PFSK-1 (cell line): ENCODE measurements at regions not wholly inside any gene's neighbourhood (a gene's known extent, or its start where the extent isn't known, plus 50 kb on each side); places are given as distances from the start of the nearest gene placed in this dataset.

Experiments used
- POLR2AphosphoS5 ChIP-seq: IDR thresholded peaks from 2 replicates; pipeline ENCODE4 v1.6.1; 2012; ENCODE audit warnings: low read depth, mild to moderate bottlenecking, control low read depth, low read length, moderate library complexity
- TAF1 ChIP-seq: IDR thresholded peaks from 2 replicates; pipeline ENCODE4 v1.6.1; 2012; ENCODE audit warnings: low read length, control low read depth, borderline replicate concordance; ENCODE audit not compliant: insufficient read depth
- TF ChIP-seq, protein P1 (sequence below), 2 experiments: IDR thresholded peaks; 2 replicates each; pipeline versions ENCODE4 v1.6.1 to v1.8.0; 2011 to 2012; ENCODE audit warnings: low read depth in 2 of 2, low read length in 2 of 2, control low read depth in 1 of 2, inconsistent platforms in 1 of 2, mild to moderate bottlenecking in 1 of 2, moderate library complexity in 1 of 2; ENCODE audit not compliant: insufficient read depth in 1 of 2

DNA sequence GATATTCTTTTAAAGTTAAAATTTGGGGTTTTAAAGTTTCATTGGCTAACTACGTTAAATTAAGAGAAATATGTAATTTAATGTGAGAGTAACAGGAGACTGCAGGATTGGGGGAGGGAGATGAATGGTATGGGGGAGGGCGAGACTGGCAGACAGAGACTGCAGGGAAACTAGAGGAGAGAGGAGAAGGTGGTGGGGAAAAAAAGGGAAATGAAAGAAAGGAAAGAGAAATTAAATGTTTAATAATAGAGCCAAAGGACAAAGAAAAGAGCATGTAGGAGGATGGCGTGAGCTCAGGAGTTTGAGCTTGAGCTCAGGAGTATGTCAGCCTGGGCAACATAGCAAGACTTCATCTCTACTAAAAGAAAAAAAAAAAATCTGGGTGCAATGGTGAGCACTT is 115.9 kb downstream of the RFC3 start:
- TF ChIP-seq POLR2AphosphoS5 (no peak), TAF1 (no peak)
- TF ChIP-seq, protein P1, sequence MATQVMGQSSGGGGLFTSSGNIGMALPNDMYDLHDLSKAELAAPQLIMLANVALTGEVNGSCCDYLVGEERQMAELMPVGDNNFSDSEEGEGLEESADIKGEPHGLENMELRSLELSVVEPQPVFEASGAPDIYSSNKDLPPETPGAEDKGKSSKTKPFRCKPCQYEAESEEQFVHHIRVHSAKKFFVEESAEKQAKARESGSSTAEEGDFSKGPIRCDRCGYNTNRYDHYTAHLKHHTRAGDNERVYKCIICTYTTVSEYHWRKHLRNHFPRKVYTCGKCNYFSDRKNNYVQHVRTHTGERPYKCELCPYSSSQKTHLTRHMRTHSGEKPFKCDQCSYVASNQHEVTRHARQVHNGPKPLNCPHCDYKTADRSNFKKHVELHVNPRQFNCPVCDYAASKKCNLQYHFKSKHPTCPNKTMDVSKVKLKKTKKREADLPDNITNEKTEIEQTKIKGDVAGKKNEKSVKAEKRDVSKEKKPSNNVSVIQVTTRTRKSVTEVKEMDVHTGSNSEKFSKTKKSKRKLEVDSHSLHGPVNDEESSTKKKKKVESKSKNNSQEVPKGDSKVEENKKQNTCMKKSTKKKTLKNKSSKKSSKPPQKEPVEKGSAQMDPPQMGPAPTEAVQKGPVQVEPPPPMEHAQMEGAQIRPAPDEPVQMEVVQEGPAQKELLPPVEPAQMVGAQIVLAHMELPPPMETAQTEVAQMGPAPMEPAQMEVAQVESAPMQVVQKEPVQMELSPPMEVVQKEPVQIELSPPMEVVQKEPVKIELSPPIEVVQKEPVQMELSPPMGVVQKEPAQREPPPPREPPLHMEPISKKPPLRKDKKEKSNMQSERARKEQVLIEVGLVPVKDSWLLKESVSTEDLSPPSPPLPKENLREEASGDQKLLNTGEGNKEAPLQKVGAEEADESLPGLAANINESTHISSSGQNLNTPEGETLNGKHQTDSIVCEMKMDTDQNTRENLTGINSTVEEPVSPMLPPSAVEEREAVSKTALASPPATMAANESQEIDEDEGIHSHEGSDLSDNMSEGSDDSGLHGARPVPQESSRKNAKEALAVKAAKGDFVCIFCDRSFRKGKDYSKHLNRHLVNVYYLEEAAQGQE (IDR thresholded peaks at IDR 0.05; ENCODE audit: insufficient read depth in 1 of 2, low read depth in 2 of 2, low read length in 2 of 2): no peak
